Stimulated activated CD8-positive, alpha-beta memory T cell treated with anti-CD3 and anti-CD28 coated beads, Interleukin-15, amount 100 ng/mL, for 1 hour (primary cell): ENCODE measurements at regions not wholly inside any gene's neighbourhood (a gene's known extent, or its start where the extent isn't known, plus 50 kb on each side); places are given as distances from the start of the nearest gene placed in this dataset.
A peak's percentile ranks its signal among the peaks of the same experiment; 100 is the strongest.

Experiments
- DNase-seq: peaks from one replicate; pipeline ENCODE4 v3.0.0-alpha.2; 2020; ENCODE audit warnings: low read depth

DNA sequence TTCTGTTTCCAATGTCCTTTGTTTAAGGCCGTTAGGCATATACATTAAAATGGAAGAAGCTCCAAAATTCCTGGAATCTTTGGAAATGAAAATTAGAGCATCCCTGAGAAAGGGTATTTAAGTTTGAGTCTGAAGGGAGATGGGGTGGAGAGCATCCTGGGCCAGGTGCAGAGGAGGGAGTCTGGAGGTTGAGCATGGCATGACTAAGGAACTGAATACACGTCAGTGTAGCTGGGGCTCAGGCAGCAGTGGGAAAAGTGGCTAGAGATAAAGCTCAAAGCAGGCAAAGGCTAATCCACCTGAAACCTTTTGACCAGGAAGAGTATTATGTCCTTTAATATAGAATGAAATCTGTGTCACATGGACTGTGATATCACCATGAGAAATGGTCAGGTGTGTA is 669.0 kb upstream of the RBFOX1 start:
- no peak for DNase-seq

DNA sequence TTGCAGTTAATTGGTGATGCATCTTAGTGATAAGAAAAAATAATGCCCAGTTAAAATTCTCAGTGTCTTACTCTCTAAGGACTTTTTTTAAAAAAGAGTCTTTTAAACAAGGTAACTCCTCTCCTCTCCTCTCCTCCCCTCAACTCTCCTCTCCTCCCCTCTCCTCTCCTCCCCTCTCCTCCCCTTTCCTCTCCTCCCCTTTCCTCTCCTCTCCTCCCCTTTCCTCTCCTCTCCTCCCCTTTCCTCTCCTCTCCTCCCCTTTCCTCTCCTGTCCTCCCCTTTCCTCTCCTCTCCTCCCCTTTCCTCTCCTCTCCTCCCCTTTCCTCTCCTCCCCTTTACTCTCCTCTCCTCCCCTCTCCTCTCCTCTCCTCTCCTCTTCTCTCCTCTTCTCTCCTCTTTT is 675.9 kb upstream of the RBFOX1 start:
- DNase-seq = no peak

DNA sequence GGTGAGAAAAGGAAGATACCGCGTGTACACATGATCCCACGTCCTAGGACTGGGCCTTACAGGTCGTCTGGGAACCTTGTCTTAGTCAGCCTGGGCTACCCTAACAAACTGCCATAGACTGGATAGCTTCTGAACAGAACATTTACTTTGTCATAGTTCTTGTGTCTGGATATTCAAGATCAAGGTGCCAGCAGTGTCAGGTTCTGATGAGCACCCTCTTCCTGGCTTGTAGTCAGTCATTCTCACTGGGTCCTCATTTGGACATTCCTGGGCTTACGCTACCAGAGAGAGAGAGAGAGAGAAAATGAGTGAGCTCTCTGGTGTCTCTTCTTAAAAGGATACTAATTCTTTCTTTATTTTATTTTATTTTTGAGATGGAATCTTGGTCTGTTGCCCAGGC is 685.8 kb upstream of the RBFOX1 start:
- DNase-seq = no peak

DNA sequence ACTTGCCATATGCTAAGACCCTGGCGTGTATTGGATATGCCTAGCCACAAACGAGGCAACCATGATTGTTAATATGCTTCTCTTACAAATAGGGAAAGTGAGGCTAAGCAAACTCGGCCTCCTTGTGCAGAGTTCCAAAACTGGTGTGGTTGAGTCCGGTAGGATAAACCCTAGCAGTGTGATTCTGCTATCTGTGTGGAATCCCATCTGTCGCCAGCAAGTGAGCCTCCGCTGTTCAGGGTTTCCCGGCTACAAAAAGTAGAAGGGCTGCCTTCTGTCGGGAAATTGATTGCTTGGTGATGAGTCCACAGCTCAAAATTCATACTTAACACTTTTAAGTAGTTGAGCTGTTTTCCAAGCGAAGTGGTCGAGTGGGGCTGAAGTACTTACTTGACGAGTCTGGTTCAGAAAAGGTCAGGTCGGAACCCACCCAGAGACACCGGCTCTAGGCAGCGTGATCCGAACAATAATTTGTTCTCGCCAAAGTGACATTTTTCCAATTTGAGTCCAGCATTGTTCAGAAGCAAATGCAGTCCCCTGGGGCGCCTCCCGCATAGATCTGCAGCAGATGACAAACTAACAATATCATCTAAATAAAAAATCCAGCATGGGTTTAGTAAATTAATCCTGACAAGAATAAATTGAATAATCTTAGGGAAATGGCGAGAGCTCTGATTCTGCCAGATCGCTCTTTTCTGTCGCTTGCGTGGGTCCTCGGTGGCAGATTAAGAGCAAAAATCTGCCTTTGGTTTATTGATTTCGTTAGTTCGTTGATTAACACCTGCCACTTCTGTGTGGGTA is 686.7 kb upstream of the RBFOX1 start:
- DNase-seq = no peak

- DNase-seq = no peak
Observed at GRCh38 chr16:6644916-6645315, 687.7 kb upstream of the RBFOX1 start.

- DNase-seq = peak; percentile 14
Observed at GRCh38 chr16:6643080-6643686, 689.5 kb upstream of the RBFOX1 start.

- no peak for DNase-seq
Observed at GRCh38 chr16:6642271-6642670, 690.4 kb upstream of the RBFOX1 start.

- no peak for DNase-seq
Observed at GRCh38 chr16:6641091-6641490, 691.6 kb upstream of the RBFOX1 start.

DNA sequence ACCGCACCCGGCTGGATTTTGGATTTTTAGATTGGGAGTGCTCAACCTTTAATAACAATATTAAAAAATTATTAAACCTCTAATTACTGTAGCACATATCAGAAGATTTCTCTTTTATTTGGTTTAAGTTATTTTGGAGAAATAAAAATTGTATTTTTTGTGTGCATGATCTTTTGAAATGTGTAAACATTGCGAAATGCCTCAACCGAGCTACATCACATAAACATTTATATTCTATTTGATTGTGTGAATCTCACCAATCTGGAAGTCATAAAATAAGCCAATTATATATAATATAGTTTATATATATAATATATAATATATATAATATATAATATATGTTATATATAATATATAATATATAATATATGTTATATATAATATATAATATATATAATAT is 696.2 kb upstream of the RBFOX1 start:
- no peak for DNase-seq

DNA sequence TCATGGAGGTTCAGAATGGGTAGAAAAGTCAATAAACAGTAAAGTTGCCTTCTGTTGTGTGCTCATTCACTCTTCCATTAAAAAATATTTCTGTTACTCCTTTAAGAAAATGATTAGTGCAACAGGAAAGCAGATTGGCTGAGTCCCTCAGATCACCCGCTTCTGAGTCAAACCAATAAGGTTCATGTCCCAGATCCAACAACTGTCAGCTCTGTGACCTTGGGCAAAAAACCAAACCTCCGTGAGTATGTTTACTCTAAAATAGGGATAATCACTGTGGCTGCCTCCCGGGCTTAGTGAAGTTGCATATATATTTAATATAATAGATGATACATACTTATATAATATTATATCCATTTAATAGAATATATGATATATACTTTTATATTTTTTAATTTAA is 698.5 kb upstream of the RBFOX1 start:
- no peak for DNase-seq

DNA sequence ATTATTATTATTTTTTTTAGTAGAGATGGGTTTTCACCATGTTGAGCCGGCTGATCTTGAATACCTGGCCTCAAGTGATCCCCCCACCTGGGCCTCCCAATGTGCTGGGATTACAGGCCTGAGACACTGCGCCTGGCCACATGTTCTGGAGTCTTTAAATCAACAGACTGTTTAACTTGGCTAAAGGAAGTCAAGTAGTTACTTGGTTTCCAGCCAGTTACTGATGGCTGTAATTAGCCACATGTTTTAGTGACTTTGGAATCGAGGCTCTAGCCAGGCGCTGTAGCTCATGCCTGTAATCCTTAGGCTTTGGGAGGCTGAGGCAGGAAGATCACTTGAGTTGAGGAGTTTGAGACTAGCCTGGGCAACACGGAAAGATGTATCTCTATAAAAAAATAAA is 699.2 kb upstream of the RBFOX1 start:
- DNase-seq = no peak

- no peak for DNase-seq
Observed at GRCh38 chr16:6629110-6629509, 703.5 kb upstream of the RBFOX1 start.

- no peak for DNase-seq
Observed at GRCh38 chr16:6625606-6626005, 707.0 kb upstream of the RBFOX1 start.

GRCh38 chr16:6618874-6619273 is 713.8 kb upstream of the RBFOX1 start:
- no peak for DNase-seq

GRCh38 chr16:6616746-6617145 is 715.9 kb upstream of the RBFOX1 start:
- DNase-seq = no peak

DNA sequence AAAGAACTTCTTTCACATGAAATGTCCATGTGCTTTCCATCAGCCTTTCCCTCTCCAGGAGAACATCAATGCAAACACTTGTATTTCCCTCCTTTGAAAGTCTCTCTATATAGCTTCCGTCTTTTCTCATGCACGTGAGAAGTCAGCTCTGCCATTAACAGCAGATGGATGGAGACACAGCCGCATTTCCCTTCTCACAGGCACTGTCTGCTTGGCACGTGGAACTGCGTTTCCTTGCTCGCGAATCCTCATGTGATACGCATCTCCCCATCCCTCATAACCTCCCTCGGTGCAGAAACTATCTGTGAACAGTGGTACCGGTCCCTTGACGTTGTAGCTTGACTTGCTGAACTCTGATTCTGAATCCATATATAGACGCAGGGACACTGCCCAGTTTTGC is 717.0 kb upstream of the RBFOX1 start:
- no peak for DNase-seq

DNA sequence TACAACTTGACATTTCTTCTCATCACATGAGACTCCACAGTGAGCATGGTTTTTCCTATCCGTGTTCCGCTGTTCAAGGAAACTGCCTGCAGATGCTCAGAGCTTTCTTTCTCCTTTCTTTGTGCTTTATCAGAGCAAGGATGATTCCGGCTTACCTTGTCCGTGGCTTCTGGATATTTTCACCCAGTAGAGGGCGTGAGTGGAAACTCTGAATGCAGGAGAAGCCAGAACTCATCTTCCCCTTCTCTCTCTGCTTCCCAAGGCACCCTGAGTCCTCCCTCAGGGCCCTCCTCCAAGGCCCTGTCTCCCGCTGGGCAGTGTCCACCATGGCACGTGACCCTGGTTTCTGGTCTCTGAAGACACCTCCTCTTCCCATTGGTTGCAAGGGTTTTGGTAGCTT is 721.1 kb upstream of the RBFOX1 start:
- DNase-seq = no peak

DNA sequence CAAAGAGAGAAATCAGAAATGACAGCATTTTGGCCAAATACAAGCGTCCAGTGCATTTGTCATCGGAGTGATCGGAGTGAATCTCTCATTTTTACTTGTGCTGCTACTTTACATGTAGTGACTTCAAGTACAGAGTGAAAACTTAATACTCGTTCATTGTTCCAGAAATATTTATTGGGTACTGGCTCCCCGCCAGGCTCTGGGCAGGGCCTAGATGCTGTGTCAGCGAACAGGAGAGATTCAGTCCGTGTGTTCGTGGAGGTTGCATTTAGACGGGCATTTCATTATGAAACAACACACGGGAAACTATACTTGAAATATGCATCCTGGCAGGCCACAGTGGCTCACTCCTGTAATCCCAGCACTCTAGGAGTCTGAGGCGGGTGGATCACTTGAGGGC is 727.2 kb upstream of the RBFOX1 start:
- no peak for DNase-seq

- DNase-seq = no peak
Observed at GRCh38 chr16:6603780-6604325, 728.8 kb upstream of the RBFOX1 start.

DNA sequence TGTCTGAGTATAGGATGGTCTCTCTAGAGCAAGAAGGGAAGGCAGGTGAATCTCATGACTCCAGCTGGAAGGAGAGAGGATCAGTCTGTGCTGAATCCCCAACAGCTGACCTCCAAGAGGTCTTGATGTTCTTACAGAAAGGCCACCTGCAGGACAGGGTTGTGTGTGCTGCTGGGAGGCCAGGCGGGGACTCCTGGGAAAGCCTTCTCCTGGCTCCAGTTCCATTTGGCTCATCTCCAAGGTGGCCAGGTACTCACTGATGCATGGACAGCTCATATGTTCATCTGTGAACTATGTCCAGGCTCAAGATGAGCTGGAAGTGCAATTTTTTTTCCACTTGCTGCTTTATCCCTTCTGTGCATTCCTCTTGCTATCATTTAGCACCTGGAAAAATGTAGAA is 730.2 kb upstream of the RBFOX1 start:
- no peak for DNase-seq

DNA sequence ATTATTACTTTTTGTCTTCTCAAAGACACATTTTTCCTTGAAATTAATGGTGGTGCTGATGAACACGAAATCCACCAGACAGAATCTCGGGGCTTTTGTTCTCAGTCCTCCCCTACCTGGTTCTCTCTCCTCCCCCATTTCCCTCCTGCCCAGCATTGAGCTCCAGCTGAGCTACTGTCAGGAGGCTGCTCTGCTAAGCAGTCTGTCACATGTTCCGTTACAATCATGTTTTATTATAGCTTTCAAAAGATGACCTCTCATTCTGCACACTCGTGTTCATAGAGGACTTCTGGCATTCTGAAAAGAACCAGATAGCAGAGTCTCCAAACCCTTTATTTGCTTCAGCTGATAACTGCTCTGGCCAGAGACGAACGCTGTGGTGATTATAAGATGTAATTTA is 732.5 kb upstream of the RBFOX1 start:
- no peak for DNase-seq

- DNase-seq = no peak
Observed at GRCh38 chr16:6593799-6594198, 738.8 kb upstream of the RBFOX1 start.

- no peak for DNase-seq
Observed at GRCh38 chr16:6576606-6577005, 756.0 kb upstream of the RBFOX1 start.

DNA sequence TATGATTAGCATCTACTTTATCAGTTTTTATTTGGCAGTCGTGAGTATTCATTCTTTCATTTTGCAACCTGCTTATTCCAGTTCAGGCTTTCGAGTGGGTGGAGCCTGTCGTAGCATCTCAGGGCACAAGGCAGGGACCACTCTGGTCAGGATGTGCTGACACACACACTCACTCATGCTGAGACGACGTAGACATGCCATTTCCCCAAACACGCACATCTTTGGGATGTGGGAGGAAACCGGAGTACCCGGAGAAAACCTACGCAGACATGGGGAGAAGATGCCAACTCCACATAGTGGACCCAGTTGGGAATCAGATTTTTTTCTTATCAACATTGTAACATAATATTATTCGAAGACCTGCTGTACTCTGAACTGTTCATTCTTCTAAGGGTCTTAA is 756.5 kb upstream of the RBFOX1 start:
- no peak for DNase-seq
